Sigmoid colon (tissue), 4 donors: ENCODE measurements at regions not wholly inside any gene's neighbourhood (a gene's known extent, or its start where the extent isn't known, plus 50 kb on each side); places are given as distances from the start of the nearest gene placed in this dataset.

ENCODE experiments used
- CTCF ChIP-seq, 4 experiments: fragments of 450-650 bp in 3 of 4; fragments of 200-600 bp in 1 of 4; IDR thresholded peaks; one replicate each; pipeline ENCODE4 v1.5.1; 2016 to 2019; ENCODE audit warnings: antibody characterized with exemption in 4 of 4, mild to moderate bottlenecking in 3 of 4, moderate library complexity in 2 of 4
- EP300 ChIP-seq, 4 donors: sonication (generic); formaldehyde crosslinking; IDR thresholded peaks; one replicate each; pipeline ENCODE4 v1.6.1; 2017; ENCODE audit warnings: antibody characterized with exemption in 4 of 4
- POLR2A ChIP-seq, 2 donors: fragments of 450-650 bp; IDR thresholded peaks; one replicate each; pipeline ENCODE4 v1.6.1; 2016; ENCODE audit warnings: antibody characterized with exemption in 2 of 2, mild to moderate bottlenecking in 2 of 2, moderate library complexity in 2 of 2

- TF ChIP-seq CTCF (IDR thresholded peaks at IDR 0.05) = no peak
- TF ChIP-seq EP300 (IDR thresholded peaks at IDR 0.05) = no peak
- TF ChIP-seq POLR2A (IDR thresholded peaks at IDR 0.05) = no peak
Measured at GRCh38 chr5:101717721-101718120, 578.4 kb downstream of the SLCO4C1 start.
